Activated naive CD8-positive, alpha-beta T cell treated with anti-CD3 and anti-CD28 coated beads, Interleukin-2, amount 50 U/mL, for 24 hours (primary cell): ENCODE measurements at regions not wholly inside any gene's neighbourhood (a gene's known extent, or its start where the extent isn't known, plus 50 kb on each side); places are given as distances from the start of the nearest gene placed in this dataset.

ENCODE experiments used
- ATAC-seq: fragments of 150-1000 bp; cut with Tn5 transposase; one replicate; pipeline ENCODE4 v1.10.0; 2021
- DNase-seq: peaks from one replicate; pipeline ENCODE4 v3.0.0; 2021
- H3K27ac Mint-ChIP-seq: one replicate; pipeline ENCODE4 v1.8.0; 2021; ENCODE audit warnings: mild to moderate bottlenecking, mixed read lengths
- H3K27me3 Mint-ChIP-seq: one replicate; pipeline ENCODE4 v1.8.0; 2021; ENCODE audit warnings: mixed read lengths
- H3K36me3 Mint-ChIP-seq: one replicate; pipeline ENCODE4 v1.8.0; 2021; ENCODE audit warnings: low read depth, mixed read lengths
- H3K4me1 Mint-ChIP-seq: one replicate; pipeline ENCODE4 v1.8.0; 2021; ENCODE audit warnings: mixed read lengths
- H3K4me3 Mint-ChIP-seq: one replicate; pipeline ENCODE4 v1.8.0; 2021; ENCODE audit warnings: mild to moderate bottlenecking, moderate library complexity, mixed read lengths
- H3K9me3 Mint-ChIP-seq: one replicate; pipeline ENCODE4 v1.8.0; 2021; ENCODE audit warnings: mixed read lengths

DNA sequence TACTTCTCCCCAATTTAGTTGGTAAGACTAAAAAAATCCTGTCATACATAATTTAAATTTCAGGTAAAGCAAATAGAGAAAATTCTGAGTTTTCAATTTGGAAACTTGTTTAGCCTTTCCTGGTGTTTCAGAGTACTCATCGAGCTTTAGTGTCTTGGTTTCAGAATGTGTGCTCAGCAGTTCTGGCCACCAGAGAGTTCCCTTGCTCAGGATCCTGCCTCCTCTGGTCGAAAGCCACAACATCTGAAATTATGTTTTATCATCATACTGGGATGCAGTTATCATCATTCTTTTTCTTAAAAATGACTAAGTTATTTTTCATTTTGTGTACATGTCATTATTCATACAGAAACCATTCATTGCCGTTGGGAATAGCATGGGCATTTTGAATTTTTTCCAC is 263.2 kb upstream of the SPRY2 start:
- ATAC-seq, result no peak
- Mint-ChIP-seq H3K9me3 (peaks cover 10% of the 10 kb centered on the region), H3K4me3 (no peak overlapping the region), H3K4me1 (no peaks in the 10 kb centered on the region), H3K27me3 (no peaks in the 10 kb centered on the region), H3K36me3 (no peaks in the 10 kb centered on the region), H3K27ac (no peak overlapping the region)
- no peak for DNase-seq

DNA sequence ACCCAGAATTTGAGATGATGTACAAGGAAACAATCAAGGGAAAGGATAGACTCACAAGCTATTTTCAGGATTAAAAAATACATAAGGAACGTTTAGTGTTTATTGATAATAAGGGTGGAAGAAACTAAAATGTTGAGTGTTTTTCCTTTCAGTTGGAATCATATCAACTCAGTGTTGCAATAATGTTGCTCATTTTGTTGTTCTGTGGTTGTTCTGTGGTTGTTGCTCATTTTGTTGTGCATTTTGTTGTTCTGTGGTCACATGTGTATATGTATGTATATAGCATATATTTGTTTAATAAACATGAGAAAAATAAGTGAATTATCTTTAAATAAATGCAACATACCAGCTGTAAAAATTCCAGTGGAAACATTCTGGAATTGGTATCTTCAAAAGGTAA is 262.4 kb upstream of the SPRY2 start:
- Mint-ChIP-seq H3K27me3 (no peaks in the 10 kb centered on the region), H3K4me1 (no peaks in the 10 kb centered on the region), H3K36me3 (no peaks in the 10 kb centered on the region), H3K27ac (no peak overlapping the region), H3K4me3 (no peak overlapping the region), H3K9me3 (peaks cover 9% of the 10 kb centered on the region)
- DNase-seq, result no peak
- ATAC-seq, result no peak

DNA sequence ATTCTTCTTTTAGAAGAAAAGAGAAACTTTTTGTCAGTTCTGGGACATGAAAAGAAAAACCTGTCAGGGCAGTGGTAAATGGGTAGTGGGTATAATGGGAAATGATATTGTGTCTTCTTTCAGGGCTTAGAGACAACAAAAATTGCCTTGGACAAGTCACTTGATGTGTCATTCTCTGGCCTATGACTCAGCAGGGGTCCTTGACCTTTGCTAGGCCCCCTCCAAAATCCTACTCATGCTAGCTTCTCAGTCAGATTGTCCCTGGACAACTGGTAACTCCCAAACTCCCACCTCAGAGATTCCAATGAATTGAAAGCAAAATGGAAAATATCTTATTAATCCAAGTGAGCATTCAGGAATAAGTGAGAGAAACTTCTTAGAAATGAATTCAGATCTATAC is 258.8 kb upstream of the SPRY2 start:
- H3K36me3 Mint-ChIP-seq, result no peaks in the 10 kb centered on the region
- H3K27ac Mint-ChIP-seq, result no peak overlapping the region
- no peaks in the 10 kb centered on the region for H3K4me1 Mint-ChIP-seq
- no peaks in the 10 kb centered on the region for H3K27me3 Mint-ChIP-seq
- ATAC-seq (no peak), DNase-seq (no peak)
- H3K4me3 Mint-ChIP-seq, result no peak overlapping the region
- no peaks in the 10 kb centered on the region for H3K9me3 Mint-ChIP-seq

DNA sequence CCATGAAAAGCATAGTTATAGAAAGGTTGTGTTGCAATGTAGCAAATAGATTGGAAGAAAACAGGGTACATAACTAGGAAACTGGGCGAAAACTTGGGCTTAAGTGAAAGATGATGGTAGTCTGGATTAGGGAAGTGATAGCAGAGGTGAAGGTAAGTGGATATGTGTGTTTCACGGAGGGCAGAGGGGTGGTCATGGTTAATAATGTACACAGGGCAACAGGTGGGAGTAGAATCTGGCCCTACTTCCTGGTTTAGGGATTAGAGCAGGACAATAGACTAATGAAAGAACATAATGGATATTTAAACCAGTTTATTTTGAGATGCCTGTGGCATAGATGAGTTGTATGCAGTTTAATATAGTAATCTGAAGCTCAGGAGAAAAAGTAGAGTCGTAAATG is 257.3 kb upstream of the SPRY2 start:
- H3K27me3 Mint-ChIP-seq, result no peaks in the 10 kb centered on the region

DNA sequence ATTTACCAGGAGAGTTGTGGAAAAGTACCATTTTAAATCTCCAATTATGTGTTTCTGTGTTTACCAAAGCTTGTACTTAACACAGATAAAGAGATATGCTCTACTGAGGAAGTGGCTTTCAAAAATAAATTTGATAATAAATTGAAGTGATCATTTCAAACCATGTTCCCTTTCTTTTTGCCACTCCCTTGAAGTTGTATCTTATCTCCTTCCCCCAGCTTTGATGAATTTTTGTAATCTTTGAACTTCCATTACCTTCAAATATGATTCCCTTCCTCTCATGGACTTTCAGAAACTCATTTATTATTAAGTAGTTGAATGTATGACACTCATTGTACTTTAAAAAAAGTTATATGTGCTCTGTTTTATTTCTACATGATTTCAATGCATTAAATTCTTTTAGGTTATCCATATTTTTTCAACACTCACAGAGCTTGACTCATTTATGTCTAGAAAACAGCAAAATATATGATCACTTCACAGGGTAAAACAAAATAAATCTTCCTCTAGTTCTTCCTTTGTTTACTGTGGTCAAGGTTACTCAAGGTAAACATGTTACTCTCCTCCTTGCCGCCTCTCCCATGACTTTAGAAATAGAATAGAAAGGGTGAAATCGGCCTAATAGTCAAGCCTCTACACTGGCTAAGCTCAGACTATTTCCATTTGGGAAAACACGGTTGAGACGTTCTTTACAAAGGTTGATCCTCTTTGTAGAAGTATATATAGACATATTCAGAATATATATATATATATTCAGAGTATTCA is 251.2 kb upstream of the SPRY2 start:
- DNase-seq (no peak), ATAC-seq (no peak)
- Mint-ChIP-seq H3K27ac (no peak overlapping the region), H3K36me3 (no peaks in the 10 kb centered on the region), H3K27me3 (no peaks in the 10 kb centered on the region), H3K4me3 (no peak overlapping the region), H3K9me3 (peaks cover 2% of the 10 kb centered on the region), H3K4me1 (no peaks in the 10 kb centered on the region)

More for the DNA sequence above, 257.3 kb upstream of the SPRY2 start:
- Mint-ChIP-seq H3K4me1 (no peaks in the 10 kb centered on the region), H3K27ac (no peak overlapping the region), H3K9me3 (no peaks in the 10 kb centered on the region), H3K36me3 (no peaks in the 10 kb centered on the region), H3K4me3 (no peak overlapping the region)
- DNase-seq (no peak), ATAC-seq (no peak)

DNA sequence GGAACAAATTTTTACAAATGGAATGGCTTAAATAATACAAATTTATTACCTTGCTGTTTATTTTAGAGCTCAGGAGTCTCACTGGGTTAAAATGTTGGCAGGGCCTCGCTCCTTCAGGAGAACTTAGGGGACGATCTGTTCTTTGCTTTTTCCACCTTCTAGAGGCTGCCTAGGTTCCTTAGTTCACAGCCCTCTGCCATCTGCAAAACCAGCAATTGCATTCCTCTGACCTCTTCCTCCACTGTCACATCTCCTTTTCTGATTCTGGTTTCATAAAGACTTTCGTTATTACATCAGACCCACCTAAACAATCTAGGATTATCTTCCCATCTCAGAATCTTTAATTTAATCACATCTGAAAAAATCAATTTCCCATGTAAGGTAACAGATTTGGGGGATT is 249.6 kb upstream of the SPRY2 start:
- ATAC-seq, result no peak
- DNase-seq, result no peak
- H3K4me3 Mint-ChIP-seq, result no peak overlapping the region
- H3K36me3 Mint-ChIP-seq, result no peaks in the 10 kb centered on the region
- H3K9me3 Mint-ChIP-seq, result peaks cover 5% of the 10 kb centered on the region
- H3K27me3 Mint-ChIP-seq, result no peaks in the 10 kb centered on the region
- no peaks in the 10 kb centered on the region for H3K4me1 Mint-ChIP-seq
- H3K27ac Mint-ChIP-seq, result no peak overlapping the region

DNA sequence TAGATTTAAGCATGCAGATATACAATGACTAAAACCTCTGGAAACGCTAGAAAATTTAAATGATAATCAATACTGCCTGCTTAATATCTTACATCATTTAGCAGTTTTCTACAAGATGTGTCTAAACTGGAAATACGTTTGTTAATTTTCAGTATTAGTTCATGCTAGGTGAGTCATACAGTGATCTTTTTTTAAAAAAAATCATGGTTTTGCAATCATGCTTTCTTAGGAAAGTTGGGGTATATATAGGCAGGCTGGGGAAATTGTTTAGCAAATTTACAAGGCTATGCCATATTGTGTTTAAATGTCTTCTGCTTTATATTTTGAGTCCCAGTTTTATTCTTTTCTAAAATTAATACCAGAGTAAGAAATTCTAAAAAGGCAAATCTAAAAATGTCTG is 245.4 kb upstream of the SPRY2 start:
- H3K9me3 Mint-ChIP-seq, result peaks cover 5% of the 10 kb centered on the region
- no peaks in the 10 kb centered on the region for H3K27me3 Mint-ChIP-seq
- DNase-seq, result no peak
- no peak for ATAC-seq
- H3K27ac Mint-ChIP-seq, result no peak overlapping the region
- H3K4me3 Mint-ChIP-seq, result no peak overlapping the region
- H3K36me3 Mint-ChIP-seq, result no peaks in the 10 kb centered on the region
- H3K4me1 Mint-ChIP-seq, result no peaks in the 10 kb centered on the region

DNA sequence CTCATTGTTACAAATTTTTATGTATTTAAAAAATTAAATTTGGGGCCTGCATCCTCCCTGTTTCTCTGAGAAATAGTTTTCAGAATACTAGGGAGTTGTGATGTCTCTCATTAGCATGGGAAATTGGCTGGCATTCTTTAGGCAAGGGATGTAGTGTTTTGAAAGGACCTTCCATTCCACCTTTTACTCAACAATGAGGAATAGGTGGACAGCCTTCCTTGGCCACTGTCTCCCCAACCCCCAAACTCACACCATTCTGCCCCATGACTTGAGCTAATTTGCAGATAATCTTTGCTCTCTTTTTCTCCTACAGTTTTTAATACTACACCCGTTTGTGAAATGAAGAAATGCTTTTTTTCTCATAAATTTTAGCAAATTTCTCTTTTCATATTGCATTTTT is 244.6 kb upstream of the SPRY2 start:
- ATAC-seq (no peak), DNase-seq (no peak)
- H3K4me1 Mint-ChIP-seq, result no peaks in the 10 kb centered on the region
- peaks cover 9% of the 10 kb centered on the region for H3K9me3 Mint-ChIP-seq
- no peak overlapping the region for H3K4me3 Mint-ChIP-seq
- no peaks in the 10 kb centered on the region for H3K36me3 Mint-ChIP-seq
- H3K27me3 Mint-ChIP-seq, result no peaks in the 10 kb centered on the region
- no peak overlapping the region for H3K27ac Mint-ChIP-seq

DNA sequence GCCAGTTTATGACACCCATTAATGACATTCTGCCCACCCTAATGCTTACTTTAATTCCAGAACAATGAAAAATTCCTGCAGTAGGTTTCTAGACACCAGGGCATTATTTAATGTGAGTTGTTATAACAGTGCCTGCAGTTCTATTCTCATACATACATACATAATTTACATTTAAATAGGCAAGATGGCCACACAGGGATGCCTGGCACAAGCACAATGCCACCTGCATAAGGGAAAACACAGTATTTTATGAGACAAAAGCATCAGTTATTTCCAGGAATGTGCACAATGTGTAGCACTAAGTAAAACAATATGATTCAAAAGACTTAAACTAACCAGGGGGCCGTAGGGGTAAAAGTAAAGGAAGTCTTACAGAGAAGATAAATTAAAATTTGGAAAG is 243.9 kb upstream of the SPRY2 start:
- Mint-ChIP-seq H3K4me1 (no peaks in the 10 kb centered on the region), H3K4me3 (no peak overlapping the region), H3K36me3 (no peaks in the 10 kb centered on the region), H3K27ac (no peak overlapping the region), H3K9me3 (peaks cover 10% of the 10 kb centered on the region), H3K27me3 (no peaks in the 10 kb centered on the region)
- ATAC-seq, result no peak
- no peak for DNase-seq

DNA sequence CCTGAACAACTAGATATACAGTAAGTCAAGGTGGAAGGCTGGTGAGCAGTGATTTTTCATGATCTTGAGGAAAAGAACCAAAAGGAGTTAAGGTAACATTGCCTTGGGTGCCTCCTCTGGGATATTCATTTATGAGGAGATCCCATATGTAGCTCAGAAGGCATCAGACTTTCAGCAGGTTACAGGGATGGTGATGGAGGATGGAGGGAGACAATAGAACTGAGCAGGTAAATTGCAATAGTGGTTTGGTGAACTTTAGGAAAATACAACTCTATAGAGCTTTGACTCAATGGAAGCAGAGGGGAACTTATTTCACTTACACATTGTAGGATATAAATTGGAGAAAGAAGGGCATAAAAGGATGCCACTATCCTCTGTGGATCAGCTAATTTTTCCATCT is 243.4 kb upstream of the SPRY2 start:
- no peak for ATAC-seq
- Mint-ChIP-seq H3K4me3 (no peak overlapping the region), H3K27ac (no peak overlapping the region), H3K9me3 (peaks cover 10% of the 10 kb centered on the region), H3K36me3 (no peaks in the 10 kb centered on the region), H3K27me3 (no peaks in the 10 kb centered on the region), H3K4me1 (no peaks in the 10 kb centered on the region)
- no peak for DNase-seq

DNA sequence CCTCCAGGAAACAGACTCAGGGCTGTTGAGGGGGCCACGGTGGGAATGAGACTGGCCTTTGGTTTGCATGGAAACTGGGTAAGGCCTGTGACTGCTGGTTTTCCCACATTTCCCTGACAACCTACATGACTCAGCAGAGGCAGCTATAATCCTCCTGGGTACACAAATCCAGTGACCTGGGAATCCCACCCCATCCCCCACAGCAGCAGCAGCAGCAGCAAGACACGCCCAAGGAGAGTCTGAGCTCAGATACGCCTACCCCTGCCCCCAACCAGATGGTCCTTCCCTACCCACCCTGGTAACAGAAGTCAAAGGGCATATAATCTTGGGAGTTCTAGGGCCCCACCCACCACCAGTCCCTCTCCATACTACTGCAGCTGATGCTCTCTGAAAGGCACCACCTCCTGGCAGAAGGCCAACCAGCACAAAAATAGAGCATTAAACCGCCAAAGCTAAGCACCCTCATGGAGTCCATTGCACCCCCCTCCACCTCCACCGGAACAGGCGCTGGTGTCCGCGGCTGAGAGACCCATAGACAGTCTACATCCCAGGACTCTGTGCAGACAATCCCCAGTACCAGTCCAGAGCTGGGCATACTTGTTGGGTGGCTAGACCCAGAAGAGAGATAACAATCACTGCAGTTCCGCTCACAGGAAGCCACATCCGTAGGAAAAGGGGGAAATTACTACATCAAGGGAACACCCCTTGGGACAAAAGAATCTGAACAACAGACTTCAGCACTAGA is 237.2 kb upstream of the SPRY2 start:
- ATAC-seq, result no peak
- no peaks in the 10 kb centered on the region for H3K36me3 Mint-ChIP-seq
- H3K4me3 Mint-ChIP-seq, result no peak overlapping the region
- H3K27me3 Mint-ChIP-seq, result no peaks in the 10 kb centered on the region
- DNase-seq, result no peak
- H3K9me3 Mint-ChIP-seq, result peaks cover 10% of the 10 kb centered on the region
- no peaks in the 10 kb centered on the region for H3K4me1 Mint-ChIP-seq
- no peak overlapping the region for H3K27ac Mint-ChIP-seq

DNA sequence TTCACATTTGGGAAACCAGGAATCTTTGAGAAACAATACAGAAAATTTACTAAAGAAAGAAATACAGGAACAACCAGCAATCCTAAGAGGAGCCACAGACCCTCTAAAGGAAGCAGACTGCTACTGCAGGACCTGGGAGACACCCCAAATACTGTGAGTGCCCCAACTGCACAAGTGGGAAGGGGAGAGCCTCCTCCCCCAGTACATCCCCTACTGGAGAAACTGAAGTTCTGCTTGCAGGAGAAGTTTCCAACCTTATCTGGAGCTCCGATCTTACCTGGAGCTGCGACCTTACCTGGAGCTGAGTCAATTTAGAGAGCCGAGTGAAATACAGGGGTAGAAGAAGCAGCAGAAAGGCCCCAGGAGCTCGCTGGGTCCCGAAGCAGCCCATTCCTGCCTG is 236.4 kb upstream of the SPRY2 start:
- no peaks in the 10 kb centered on the region for H3K36me3 Mint-ChIP-seq
- DNase-seq, result no peak
- no peak for ATAC-seq
- peaks cover 10% of the 10 kb centered on the region for H3K9me3 Mint-ChIP-seq
- H3K4me1 Mint-ChIP-seq, result no peaks in the 10 kb centered on the region
- H3K4me3 Mint-ChIP-seq, result no peak overlapping the region
- no peak overlapping the region for H3K27ac Mint-ChIP-seq
- H3K27me3 Mint-ChIP-seq, result no peaks in the 10 kb centered on the region

DNA sequence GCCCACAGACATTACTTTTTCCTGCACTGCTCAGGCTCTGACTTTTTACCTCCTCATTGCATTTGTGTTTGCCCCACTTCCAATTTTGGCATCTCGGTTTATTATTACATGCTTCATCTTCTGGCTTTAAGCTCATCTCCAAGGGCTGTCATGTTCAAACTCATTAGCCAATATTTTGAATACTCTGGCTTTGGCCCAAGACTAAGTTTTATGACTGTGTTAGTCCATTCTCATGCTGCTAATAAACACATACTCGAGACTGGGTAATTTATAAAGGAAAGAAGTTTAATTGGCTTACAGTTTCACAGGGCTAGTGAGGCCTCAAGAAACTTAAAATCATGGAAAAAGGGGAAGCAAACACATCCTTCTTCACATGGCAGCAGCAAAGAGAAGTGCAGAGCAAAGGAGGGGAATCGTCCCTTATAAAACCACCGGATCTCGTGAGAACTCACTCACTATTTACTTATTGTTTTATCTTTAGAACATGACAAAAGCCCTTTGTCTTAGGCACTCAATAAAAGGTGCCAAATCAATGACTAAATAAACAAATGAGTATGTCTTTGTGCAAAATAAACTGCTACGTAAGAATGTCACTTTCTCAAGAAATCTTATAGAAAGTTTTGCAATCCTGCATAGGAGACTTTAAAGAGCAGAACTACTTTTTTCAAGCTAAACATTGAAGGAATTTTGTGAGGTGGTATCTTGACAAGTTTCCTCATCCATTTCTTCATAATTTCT is 233.4 kb upstream of the SPRY2 start:
- no peaks in the 10 kb centered on the region for H3K36me3 Mint-ChIP-seq
- H3K4me1 Mint-ChIP-seq, result no peaks in the 10 kb centered on the region
- no peak overlapping the region for H3K27ac Mint-ChIP-seq
- no peaks in the 10 kb centered on the region for H3K27me3 Mint-ChIP-seq
- ATAC-seq (no peak), DNase-seq (no peak)
- H3K9me3 Mint-ChIP-seq, result peaks cover 5% of the 10 kb centered on the region
- no peak overlapping the region for H3K4me3 Mint-ChIP-seq

DNA sequence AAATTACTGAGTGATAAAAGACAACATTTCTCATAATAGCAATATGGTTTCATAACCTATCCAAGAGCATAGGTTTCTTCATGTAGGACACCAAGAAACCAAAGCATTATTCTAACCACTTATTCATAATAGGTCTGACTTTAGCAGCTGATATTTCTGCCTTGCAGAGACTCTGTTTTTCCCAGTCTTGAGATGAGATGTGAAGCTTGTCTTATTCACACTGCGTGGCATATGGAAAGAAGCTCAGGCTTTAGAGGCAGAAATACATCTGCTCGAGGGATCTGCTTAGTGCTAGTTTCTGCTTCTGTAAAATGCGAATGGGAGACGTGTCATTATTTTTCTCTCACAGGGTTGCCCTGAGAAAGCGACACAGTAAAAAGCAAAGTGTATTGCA is 232.0 kb upstream of the SPRY2 start:
- H3K9me3 Mint-ChIP-seq, result no peaks in the 10 kb centered on the region
- H3K4me3 Mint-ChIP-seq, result no peak overlapping the region
- H3K27ac Mint-ChIP-seq, result no peak overlapping the region
- H3K27me3 Mint-ChIP-seq, result no peaks in the 10 kb centered on the region
- no peaks in the 10 kb centered on the region for H3K36me3 Mint-ChIP-seq
- no peak for ATAC-seq
- no peak for DNase-seq
- H3K4me1 Mint-ChIP-seq, result no peaks in the 10 kb centered on the region

DNA sequence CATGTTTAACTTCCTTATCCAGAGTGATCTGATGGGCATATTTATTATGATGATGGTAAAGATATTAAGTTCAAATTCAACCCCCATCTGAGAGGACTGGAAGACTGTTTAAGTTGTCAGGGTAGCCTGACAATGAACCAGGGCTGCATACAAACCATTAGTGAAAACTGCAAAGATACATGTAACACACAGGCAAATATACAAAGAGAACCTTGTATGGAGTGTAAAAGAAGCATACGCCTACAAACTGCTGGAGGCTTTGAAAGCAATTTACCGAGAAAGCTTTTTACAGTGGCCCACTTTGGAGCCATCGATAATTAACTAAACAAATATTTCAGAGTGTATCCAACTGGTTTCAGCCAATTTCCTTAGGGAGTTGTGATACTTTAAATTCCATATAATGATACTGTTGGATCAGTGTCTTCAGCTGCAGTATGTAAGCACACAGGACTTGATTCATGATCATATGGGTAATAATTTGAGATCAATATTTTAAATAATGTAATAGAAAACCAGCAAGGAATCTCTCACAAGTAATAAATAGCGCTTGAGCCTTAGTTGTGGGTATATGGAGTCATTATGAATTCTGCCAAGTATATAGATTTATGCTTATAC is 231.5 kb upstream of the SPRY2 start:
- H3K9me3 Mint-ChIP-seq, result no peaks in the 10 kb centered on the region
- no peaks in the 10 kb centered on the region for H3K4me1 Mint-ChIP-seq
- no peaks in the 10 kb centered on the region for H3K36me3 Mint-ChIP-seq
- no peak overlapping the region for H3K4me3 Mint-ChIP-seq
- H3K27ac Mint-ChIP-seq, result no peak overlapping the region
- H3K27me3 Mint-ChIP-seq, result no peaks in the 10 kb centered on the region
- no peak for ATAC-seq
- DNase-seq, result no peak
